HG03342 (cell line): ENCODE measurements at regions not wholly inside any gene's neighbourhood (a gene's known extent, or its start where the extent isn't known, plus 50 kb on each side); places are given as distances from the start of the nearest gene placed in this dataset.

Experiments used
- ATAC-seq: cut with Tn5 transposase; IDR thresholded peaks from one replicate; pipeline ENCODE4 v1.9.1; 2021; ENCODE audit warnings: mild to moderate bottlenecking, moderate library complexity; ENCODE audit not compliant: unreplicated experiment

DNA sequence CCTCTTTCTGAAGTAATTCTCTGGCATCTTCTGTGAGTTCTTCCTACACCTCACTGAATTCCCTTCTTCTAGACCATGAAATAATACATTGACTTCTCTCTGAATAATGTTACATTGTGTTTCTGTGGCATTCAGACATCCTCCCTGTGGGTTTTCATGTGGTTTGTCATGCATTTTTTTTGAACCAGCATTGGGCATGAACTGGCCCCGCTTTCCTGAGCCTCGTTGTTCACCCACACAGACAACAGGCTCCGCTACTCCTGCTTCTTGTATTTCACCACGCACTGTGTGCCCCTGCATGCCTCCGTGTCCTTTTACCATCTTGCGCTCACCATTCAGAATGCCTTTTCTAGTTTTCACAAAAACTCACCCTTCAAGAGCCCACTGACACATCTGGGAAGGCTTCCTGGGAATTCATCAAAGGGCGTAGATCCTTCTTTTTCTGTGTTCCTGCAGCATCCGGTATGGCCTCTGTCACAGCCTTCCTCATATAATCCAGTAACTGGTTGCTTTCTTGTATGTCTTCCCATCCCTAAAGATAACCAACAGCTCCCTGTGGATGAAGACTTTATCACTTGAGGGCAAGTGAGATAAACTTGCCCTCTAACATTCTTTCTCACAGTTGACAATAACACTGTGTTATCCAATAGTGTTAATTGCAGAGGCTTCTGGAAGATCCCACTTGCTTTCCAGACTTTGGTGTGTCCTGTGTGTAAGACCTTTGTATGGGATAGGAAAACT lies 51.5 kb upstream of the ADAMTSL1 start:
- ATAC-seq, result no peak

DNA sequence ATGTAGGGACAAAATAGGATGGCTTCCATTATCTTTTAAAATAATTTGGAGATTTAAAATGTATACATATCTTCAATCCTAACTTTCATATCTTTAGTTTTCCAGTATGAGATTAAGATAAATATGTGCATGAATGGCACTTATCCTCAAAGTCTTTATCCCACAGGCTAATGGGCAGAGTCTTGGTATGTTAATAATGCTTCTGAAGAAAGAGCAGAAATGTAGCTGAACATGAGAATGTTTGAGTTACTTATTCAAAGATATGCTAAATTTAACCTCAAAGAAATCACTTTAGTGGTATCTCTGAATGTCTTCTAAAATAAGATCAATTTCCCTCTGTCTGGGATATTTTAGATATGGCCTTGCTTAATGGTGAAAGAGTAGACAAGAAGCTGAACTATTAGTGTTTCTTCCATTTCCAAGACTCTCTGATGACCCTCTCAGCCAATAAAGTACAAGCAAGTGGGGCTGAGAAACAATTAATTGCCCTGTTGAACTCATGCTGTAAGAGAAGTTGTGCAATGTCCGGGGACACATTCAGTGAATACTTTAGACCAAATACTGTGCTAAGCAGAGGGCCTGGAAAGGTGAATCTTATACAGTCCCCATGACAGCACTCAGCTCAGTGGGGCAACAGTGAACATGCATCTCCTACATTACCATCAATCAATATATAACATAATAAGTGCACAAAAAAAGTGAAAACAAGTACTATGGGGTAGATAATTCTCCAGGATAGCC lies 50.0 kb upstream of the ADAMTSL1 start:
- no peak for ATAC-seq
